ENCODE measurements at regions not wholly inside any gene's neighbourhood (a gene's known extent, or its start where the extent isn't known, plus 50 kb on each side); places are given as distances from the start of the nearest gene placed in this dataset.

GRCh38 chr1:191641420-191642260 is 516.6 kb upstream of the RGS18 start:
- intact Hi-C loops (cut with micrococcal nuclease): no loop called here

GRCh38 chr1:191643060-191643459 is 515.2 kb upstream of the RGS18 start:
- intact Hi-C loops (cut with micrococcal nuclease): no loop called here

DNA sequence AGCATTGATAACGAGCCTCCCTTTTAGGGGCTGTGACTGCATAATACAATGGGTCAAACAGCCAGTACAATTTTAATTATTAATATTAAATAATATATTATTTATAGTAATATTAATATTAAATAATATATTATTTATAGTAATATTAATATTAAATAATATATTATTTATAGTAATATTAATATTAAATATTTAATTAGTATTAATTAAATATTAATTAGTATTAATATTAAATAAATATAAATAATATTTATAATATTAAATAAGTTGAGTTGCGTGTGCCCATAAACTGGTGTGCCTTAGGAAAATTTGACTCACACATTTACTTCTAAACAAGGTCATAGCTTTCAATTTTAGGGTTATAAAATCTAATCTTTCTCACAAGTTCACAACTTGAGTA is 509.3 kb upstream of the RGS18 start:
- intact Hi-C loops (cut with micrococcal nuclease): no loop called here

DNA sequence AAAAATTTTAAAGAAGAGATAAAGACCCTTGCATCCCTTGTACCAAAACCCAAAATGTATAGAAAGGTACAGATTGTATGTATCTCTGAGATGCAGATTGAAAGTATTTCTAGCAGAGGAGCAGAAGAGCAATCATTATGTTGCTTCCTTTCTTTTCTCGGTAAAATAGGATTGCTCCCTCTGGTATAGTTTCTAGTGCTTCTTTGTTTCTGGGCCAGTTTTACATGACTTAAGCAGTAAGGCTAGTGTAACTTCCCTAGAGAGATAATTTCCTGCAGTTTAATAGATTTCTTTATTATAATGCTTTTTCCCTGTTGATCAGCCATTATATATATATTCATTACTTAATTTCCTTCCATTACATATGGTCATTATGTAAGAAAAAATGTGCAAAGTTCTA is 496.2 kb upstream of the RGS18 start:
- intact Hi-C loops (cut with micrococcal nuclease): no loop called here

GRCh38 chr1:191662746-191663145 is 495.5 kb upstream of the RGS18 start:
- intact Hi-C loops (cut with micrococcal nuclease): no loop called here

- intact Hi-C loops (cut with micrococcal nuclease): no loop called here
Observed at GRCh38 chr1:191668525-191668924, 489.7 kb upstream of the RGS18 start.

GRCh38 chr1:191669629-191670028 is 488.6 kb upstream of the RGS18 start:
- intact Hi-C loops (cut with micrococcal nuclease): no loop called here

DNA sequence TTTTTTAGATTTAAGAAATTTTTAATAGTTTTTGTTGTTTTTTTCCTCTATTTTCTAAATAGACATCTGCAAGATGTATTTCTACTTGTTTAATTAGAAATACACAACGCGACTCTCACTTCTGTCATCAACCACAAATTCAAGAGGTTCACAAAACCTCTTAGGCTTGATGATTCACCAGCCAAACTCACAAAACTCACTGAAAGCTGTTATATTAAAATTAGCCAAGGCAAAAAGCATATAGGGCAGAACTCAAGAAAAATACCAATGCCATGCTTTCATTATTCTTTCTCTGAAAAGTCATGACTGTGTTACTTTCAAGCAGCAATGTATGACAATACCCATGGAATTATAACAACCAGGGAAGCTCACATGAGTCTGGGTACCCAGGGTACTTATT is 487.0 kb upstream of the RGS18 start:
- intact Hi-C loops (cut with micrococcal nuclease): no loop called here

DNA sequence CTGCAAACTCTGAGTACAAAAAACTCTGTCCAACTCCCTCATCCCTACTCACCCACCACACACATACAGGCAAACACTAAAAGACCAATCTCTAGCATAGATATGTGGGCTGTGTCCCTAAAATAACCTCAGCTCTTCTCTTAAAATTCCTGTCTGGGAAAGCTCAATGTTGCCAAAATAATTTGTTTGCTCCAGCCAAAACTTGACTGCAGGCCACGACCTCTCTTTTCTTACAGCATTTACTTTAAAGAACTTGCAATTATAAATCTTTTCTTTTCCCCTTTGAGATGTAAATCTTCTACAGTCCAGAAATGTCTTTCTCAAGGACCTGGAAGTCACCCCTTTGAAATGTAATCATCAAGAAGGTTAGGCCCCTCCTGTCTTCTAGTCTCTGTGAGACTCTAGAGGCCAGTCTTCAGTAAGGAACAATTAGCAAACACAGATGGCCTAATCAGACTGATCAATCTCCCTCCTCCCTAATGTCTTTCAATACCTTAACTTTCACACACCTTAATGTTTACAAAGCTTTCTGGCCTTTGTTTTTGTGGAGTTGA is 483.6 kb upstream of the RGS18 start:
- intact Hi-C loops (cut with micrococcal nuclease): no loop called here

GRCh38 chr1:191675856-191676783 is 482.1 kb upstream of the RGS18 start:
- intact Hi-C loops (cut with micrococcal nuclease): no loop called here

DNA sequence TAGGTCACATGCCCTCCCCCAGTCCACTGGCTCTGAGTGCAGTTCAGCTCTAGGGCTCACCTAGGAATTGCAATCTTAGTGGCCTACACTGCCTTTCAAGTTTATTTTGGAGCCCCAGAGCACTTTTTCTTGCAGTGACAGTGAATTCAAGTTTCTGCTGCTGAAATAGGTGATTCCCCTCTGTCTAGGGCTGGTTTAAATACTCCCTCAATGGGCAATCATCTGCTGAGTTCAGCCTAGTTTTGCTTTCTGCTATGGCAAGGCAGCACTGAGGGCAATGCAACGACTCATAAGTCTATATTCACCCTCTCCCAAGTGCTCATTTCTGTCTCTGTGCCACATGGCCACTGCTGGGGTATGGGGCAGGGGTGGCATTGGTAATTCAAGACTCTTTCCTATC is 472.6 kb upstream of the RGS18 start:
- intact Hi-C loops (cut with micrococcal nuclease): no loop called here

DNA sequence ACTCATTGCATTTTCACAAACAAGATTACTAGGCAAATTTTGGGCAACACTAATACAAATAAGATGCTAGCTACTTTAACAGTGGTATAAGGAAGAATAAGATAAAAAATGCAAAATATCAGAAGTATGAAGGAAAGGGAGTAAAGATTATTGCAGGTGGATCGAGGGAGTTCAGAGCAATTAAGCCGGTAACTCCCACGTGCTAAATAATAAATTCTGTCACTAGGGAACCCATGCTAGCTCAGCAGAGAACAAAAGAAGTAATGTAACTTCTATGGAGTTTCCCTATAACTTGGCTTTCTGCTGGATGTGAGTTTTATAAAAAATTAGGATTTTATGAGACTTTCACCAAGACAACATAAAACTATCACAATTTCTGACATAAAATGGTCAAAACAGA is 470.5 kb upstream of the RGS18 start:
- intact Hi-C loops (cut with micrococcal nuclease): no loop called here

DNA sequence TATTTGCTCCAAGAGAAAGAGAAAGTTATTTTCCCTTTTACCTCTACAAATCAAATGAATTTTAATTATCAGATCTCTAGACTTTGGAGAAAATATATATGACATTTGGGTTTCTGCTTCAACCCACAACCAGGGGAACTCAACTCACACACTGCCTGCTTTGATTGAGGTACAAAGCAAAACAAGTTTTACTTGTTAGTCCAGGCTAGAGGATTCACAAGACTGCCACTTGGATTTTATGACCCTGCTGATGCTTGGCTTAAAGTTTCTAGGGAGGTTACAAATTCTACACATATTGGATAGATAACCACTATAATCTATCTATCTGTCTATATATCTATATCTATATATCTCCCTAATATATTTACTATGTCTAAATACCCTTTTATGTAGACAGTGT is 467.3 kb upstream of the RGS18 start:
- intact Hi-C loops (cut with micrococcal nuclease): no loop called here

DNA sequence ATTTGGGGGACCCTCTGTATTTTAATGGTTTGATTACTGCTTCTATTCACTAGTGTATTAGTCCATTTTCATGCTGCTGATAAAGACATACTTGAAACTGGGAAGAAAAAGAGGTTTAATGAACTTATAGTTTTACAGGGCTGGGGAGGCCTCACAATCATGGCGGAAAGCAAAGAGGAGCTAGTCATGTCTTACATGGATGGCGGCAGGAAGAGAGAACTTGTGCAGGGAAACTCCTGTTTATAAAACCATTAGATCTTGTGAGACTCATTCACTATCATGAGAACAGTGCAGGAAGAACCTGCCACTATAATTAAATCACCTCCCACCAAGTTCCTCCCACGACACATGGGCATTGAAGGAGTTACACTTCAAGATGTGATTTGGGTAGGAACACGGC is 464.5 kb upstream of the RGS18 start:
- intact Hi-C loops (cut with micrococcal nuclease): no loop called here

DNA sequence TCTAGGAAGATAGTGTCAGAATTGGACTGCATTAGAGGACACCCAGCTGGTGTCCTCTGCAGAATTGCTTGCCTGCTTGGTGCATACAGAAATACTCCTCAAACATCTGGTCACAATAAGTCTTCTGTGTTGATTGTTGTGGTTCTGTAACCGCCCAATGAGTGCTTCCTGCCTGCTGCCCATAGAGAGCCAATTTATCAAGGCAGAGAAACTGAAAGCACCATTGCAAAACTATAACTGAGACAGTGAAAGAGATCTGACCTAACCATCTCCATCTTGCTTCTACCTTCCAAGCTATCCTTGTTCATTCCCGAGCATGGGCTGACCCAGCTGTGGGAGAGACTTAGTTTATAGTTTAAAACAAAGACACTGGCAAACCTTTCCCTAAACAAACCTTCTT is 462.4 kb upstream of the RGS18 start:
- intact Hi-C loops (cut with micrococcal nuclease): no loop called here

DNA sequence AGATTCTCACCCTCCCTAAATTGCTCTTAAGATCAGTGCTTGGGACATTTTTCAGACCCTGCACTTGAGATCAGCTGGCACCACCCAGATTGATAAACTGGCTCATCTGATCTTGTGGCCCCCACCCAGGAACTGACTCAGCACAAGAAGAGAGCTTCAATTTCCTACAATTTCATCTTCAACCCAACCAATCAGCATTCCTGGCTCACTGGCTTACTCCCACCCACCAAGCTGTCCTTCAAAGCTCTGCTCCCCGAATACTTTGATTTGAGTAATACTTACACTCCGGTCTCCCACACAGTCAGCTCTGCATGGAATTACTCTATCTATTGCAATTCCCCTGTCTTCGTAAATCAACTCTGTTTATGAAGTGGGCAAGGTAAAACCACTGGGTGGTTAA is 461.9 kb upstream of the RGS18 start:
- intact Hi-C loops (cut with micrococcal nuclease): no loop called here

DNA sequence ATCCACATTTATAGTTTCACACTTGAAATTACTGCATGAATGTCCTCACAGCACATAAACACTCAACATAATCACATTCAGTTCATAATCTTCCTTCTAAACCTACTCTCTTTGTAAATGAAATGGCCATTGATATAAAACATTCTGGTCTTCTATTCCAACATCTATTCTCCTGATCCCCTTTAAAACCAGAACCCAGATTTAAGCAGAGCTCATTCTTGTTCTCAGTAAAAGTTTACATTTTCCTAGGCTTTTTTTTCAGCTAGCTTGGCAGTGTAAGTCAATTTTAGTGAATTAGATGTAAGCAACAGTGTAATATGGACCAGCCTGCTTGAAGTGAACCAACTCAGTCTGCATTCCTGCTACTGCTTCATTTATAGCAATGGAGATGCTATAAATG is 460.7 kb upstream of the RGS18 start:
- intact Hi-C loops (cut with micrococcal nuclease): no loop called here

DNA sequence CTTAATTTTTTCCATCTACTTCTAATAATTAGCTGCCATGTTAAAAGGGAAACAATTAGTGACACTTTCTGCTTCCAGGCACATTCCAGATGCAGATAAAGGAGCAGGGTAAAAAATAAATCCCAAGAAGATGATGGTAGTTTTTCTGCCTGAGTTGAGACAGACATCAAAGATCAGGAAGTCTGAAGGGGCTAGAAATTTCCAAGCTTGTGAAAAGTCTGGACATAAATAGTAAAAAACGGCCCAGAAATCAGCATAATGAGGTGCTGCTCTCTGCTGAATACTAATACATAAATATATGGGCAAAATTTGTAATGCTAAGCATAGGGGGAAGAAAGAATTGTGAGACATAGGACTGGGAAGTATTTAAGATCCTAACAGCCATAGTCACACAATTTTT is 460.0 kb upstream of the RGS18 start:
- intact Hi-C loops (cut with micrococcal nuclease): no loop called here

DNA sequence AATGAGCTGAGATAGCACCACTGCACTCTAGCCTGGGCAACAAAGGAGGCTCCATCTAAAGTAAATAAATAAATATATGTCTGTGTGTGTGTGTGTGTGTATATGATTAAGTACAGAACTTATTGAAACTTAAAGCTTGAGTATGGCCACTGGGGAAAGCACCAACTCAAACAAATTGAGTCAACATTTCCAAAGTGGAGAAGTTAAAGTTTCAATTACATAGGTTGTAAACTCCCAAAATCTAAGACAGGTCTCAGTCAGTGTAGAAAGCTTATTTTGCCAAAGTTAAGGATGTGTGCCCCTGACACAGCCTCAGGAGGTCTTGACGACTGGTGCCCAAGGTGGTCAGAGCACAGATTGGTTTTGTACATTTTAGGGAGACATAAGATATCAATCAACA is 458.9 kb upstream of the RGS18 start:
- intact Hi-C loops (cut with micrococcal nuclease): no loop called here

GRCh38 chr1:191700922-191701321 is 457.3 kb upstream of the RGS18 start:
- intact Hi-C loops (cut with micrococcal nuclease): no loop called here

GRCh38 chr1:191702124-191702523 is 456.1 kb upstream of the RGS18 start:
- intact Hi-C loops (cut with micrococcal nuclease): no loop called here

DNA sequence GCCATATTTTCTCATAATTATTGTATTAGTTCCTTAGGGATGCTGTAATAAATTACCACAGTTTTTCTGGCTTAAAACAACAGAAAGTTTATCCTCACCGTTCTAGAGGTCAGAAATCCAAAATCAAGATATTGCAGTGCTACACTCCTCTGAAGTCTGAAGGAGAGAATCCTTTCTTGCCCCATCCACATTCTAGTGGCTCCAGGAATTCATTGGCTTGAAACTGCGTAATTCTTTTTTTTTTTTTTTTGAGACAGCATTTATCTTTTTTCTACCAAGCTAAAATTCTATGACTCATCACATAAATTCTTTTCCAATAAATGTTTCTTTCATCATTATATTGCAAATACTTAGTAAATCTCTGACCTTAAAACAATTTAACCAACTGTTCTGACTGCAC is 451.0 kb upstream of the RGS18 start:
- intact Hi-C loops (cut with micrococcal nuclease): no loop called here

Data from T-helper 1 cell treated with Interleukin-12 subunit alpha and Interleukin-12 subunit beta and Interleukin-4 antibody, amounts not matched to agents 30 ng/mL and 1 ng/mL, for 36 hours (primary cell).